ENCODE measurements at regions not wholly inside any gene's neighbourhood (a gene's known extent, or its start where the extent isn't known, plus 50 kb on each side); places are given as distances from the start of the nearest gene placed in this dataset.
"Not testable (repeated sequence)": the region's sequence is repeated elsewhere in the genome, so short reads cannot be mapped to it uniquely, and the experiment has no call there.

GRCh38 chr6:50555982-50556381 lies 157.3 kb upstream of the TFAP2D start:
- DNase-seq (ENCODE audit: extremely low spot score), result no peak
- Histone ChIP-seq H3K27me3 (no peaks in the 10 kb centered on the region), H3K27ac (replicated peaks in 1 of 4) (no peak overlapping the region), H3K4me3 (no peak overlapping the region), H3K36me3 (no peaks in the 10 kb centered on the region), H3K9me3 (no peaks in the 10 kb centered on the region), H3K4me1 (no peaks in the 10 kb centered on the region)
- intact Hi-C loops (cut with DNase I), result no loop called here
- no peak for TF ChIP-seq EP300 (IDR thresholded peaks at IDR 0.05)
- no peak for TF ChIP-seq CTCF (IDR thresholded peaks at IDR 0.05)
- TF ChIP-seq POLR2A (IDR thresholded peaks at IDR 0.05; ENCODE audit: low read depth), result no peak
- 78% methylated on average over 2 of the region's 2 CpGs for WGBS

- no peak for DNase-seq (ENCODE audit: extremely low spot score)
- H3K27ac ChIP-seq (replicated peaks in 1 of 4), result no peak overlapping the region
- 90% methylated on average over 1 of the region's 1 CpG for WGBS
- no peaks in the 10 kb centered on the region for H3K36me3 ChIP-seq
- no peaks in the 10 kb centered on the region for H3K27me3 ChIP-seq
- no peak overlapping the region for H3K4me3 ChIP-seq
- intact Hi-C loops (cut with DNase I), result no loop called here
- H3K4me1 ChIP-seq, result no peaks in the 10 kb centered on the region
- H3K9me3 ChIP-seq, result no peaks in the 10 kb centered on the region
- TF ChIP-seq POLR2A (IDR thresholded peaks at IDR 0.05; ENCODE audit: low read depth) (no peak), CTCF (IDR thresholded peaks at IDR 0.05) (no peak), EP300 (IDR thresholded peaks at IDR 0.05) (no peak), POLR2AphosphoS5 (IDR thresholded peaks at IDR 0.05) (no peak)
Measured at GRCh38 chr6:50565004-50565403, 148.3 kb upstream of the TFAP2D start.

- H3K27me3 ChIP-seq; H3K36me3 ChIP-seq; H3K9me3 ChIP-seq; DNase-seq (ENCODE audit: extremely low spot score); H3K27ac ChIP-seq (replicated peaks in 1 of 4); H3K4me3 ChIP-seq; H3K4me1 ChIP-seq; intact Hi-C loops (cut with DNase I): not testable (repeated sequence)
- WGBS, result 91% methylated on average over 2 of the region's 2 CpGs
Measured at GRCh38 chr6:50571230-50571629, 142.1 kb upstream of the TFAP2D start.

GRCh38 chr6:50585441-50586330 lies 127.6 kb upstream of the TFAP2D start:
- H3K4me1 ChIP-seq, result no peaks in the 10 kb centered on the region
- DNase-seq (ENCODE audit: extremely low spot score), result no peak
- no peaks in the 10 kb centered on the region for H3K27me3 ChIP-seq
- no peak overlapping the region for H3K27ac ChIP-seq (replicated peaks in 1 of 4)
- intact Hi-C loops (cut with DNase I), result no loop called here
- TF ChIP-seq POLR2AphosphoS5 (IDR thresholded peaks at IDR 0.05), result no peak
- no peak for TF ChIP-seq CTCF (IDR thresholded peaks at IDR 0.05)
- no peak for TF ChIP-seq POLR2A (IDR thresholded peaks at IDR 0.05; ENCODE audit: low read depth)
- no peak for TF ChIP-seq EP300 (IDR thresholded peaks at IDR 0.05)
- WGBS, result 75% methylated on average over 15 of the region's 15 CpGs
- H3K4me3 ChIP-seq, result no peak overlapping the region
- no peaks in the 10 kb centered on the region for H3K36me3 ChIP-seq
- H3K9me3 ChIP-seq, result no peaks in the 10 kb centered on the region

- Histone ChIP-seq H3K4me3 (no peak overlapping the region), H3K36me3 (no peaks in the 10 kb centered on the region), H3K27ac (replicated peaks in 1 of 4) (no peak overlapping the region), H3K4me1 (no peaks in the 10 kb centered on the region), H3K9me3 (no peaks in the 10 kb centered on the region), H3K27me3 (no peaks in the 10 kb centered on the region)
- DNase-seq (ENCODE audit: extremely low spot score), result no peak
- intact Hi-C loops (cut with DNase I), result no loop called here
- 53% methylated on average over 2 of the region's 2 CpGs for WGBS
- no peak for TF ChIP-seq EP300 (IDR thresholded peaks at IDR 0.05)
- no peak for TF ChIP-seq CTCF (IDR thresholded peaks at IDR 0.05)
- TF ChIP-seq POLR2AphosphoS5 (IDR thresholded peaks at IDR 0.05), result no peak
- TF ChIP-seq POLR2A (IDR thresholded peaks at IDR 0.05; ENCODE audit: low read depth), result no peak
Measured at GRCh38 chr6:50586331-50586675, 127.0 kb upstream of the TFAP2D start.
